22Rv1 (cell line): ENCODE measurements at regions not wholly inside any gene's neighbourhood (a gene's known extent, or its start where the extent isn't known, plus 50 kb on each side); places are given as distances from the start of the nearest gene placed in this dataset.

Experiments used
- CTCF ChIP-seq: fragments of 450-650 bp; IDR thresholded peaks from 2 replicates; pipeline ENCODE4 v1.5.1; 2017; ENCODE audit warnings: mild to moderate bottlenecking
- ZFX ChIP-seq: fragments of 450-650 bp; IDR thresholded peaks from 2 replicates; pipeline ENCODE4 v1.6.1; 2017; ENCODE audit warnings: antibody characterized with exemption, borderline replicate concordance

- TF ChIP-seq CTCF (no peak), ZFX (no peak)
Measured at GRCh38 chr2:31651736-31652135, 71.0 kb upstream of the SRD5A2 start.
